HCT116 (cell line): ENCODE measurements at regions not wholly inside any gene's neighbourhood (a gene's known extent, or its start where the extent isn't known, plus 50 kb on each side); places are given as distances from the start of the nearest gene placed in this dataset.

Experiments
- ATAC-seq: fragments of 200-7000 bp; cut with Tn5 transposase; 2 replicates; pipeline ENCODE4 v1.9.1; 2020; ENCODE audit warnings: mild to moderate bottlenecking, moderate library complexity
- BruUV-seq: library from RNA; stranded (reverse); fragments of 400-500 nt; replicated peaks from 2 replicates; lab custom pipeline; 2021; lab: Mats Ljungman, UMichigan
- CTCF ChIA-PET: fragments of 300-600 bp; sonication (Branson Sonifier 250); formaldehyde crosslinking; loops from one replicate; lab custom pipeline; 2021; ENCODE audit warnings: antibody characterized with exemption; lab: Charles Lee
- POLR2A ChIA-PET: fragments of 300-600, 350-600 bp; sonication (Branson Sonifier 250); formaldehyde crosslinking; loops from one replicate; lab custom pipeline; 2021; ENCODE audit warnings: antibody characterized with exemption; lab: Charles Lee
- RAD21 ChIA-PET, 2 experiments: fragments of 300-600 bp; sonication (Branson Sonifier 250); formaldehyde crosslinking; loops; one replicate each; lab custom pipeline; 2023; ENCODE audit warnings: low total read pairs in 2 of 2; ENCODE audit not compliant: uncharacterized antibody in 2 of 2, unreplicated experiment in 2 of 2, low non-redundant PET in 1 of 2; lab: Charles Lee
- DNase-seq: peaks from one replicate; pipeline ENCODE4 v3.0.0-alpha.2; 2010; ENCODE audit warnings: low read depth, low spot score
- H2AFZ ChIP-seq: fragments of 200-600 bp; shearing (Covaris generic), sonication (generic); 2 replicates; pipeline ENCODE4 v1.6.1; 2017; ENCODE audit warnings: low read depth, mixed run types, mixed read lengths, antibody characterized with exemption, low read length; ENCODE audit not compliant: poor library complexity, severe bottlenecking
- H3K27ac ChIP-seq: 2 replicates; pipeline ENCODE4 v1.5.1; 2012; ENCODE audit warnings: low read depth, low read length
- H3K27me3 ChIP-seq: fragments of 200-600 bp; sonication (generic); 2 replicates; pipeline ENCODE4 v1.6.1; 2016; ENCODE audit warnings: mixed run types, low read length, mixed read lengths; ENCODE audit not compliant: insufficient read depth
- H3K36me3 ChIP-seq, 2 experiments: fragments of 200-500 bp in 1 of 2; fragments of 200-600 bp in 1 of 2; sonication (Bioruptor generic) in 1 of 2; sonication (generic) in 1 of 2; 2 replicates each; pipeline versions ENCODE4 v1.5.1 to v1.6.1; 2014 to 2016; ENCODE audit warnings: low read length in 2 of 2, inconsistent platforms in 1 of 2, mixed read lengths in 1 of 2, mixed run types in 1 of 2; ENCODE audit not compliant: insufficient read depth in 2 of 2, control insufficient read depth in 1 of 2
- H3K4me1 ChIP-seq, 2 experiments: fragments of 200-600 bp in 1 of 2; sonication (generic) in 1 of 2; 2 replicates each; pipeline versions ENCODE4 v1.5.1 to v1.6.1; 2012 to 2017; ENCODE audit warnings: low read length in 2 of 2, inconsistent platforms in 1 of 2, mild to moderate bottlenecking in 1 of 2, mixed read lengths in 1 of 2, mixed run types in 1 of 2, moderate library complexity in 1 of 2; ENCODE audit not compliant: insufficient read depth in 2 of 2, control insufficient read depth in 1 of 2
- H3K4me2 ChIP-seq: fragments of 200-600 bp; sonication (generic); 2 replicates; pipeline ENCODE4 v1.6.1; 2017; ENCODE audit warnings: mixed run types, low read length, mixed read lengths
- H3K4me3 ChIP-seq, 2 experiments: fragments of 200-600 bp in 1 of 2; sonication (generic) in 1 of 2; replicated peaks in 1 of 2; 2 replicates each; pipeline ENCODE4 v1.5.1; 2011 to 2016; ENCODE audit warnings: low read length in 2 of 2, control low read depth in 1 of 2, low read depth in 1 of 2, mild to moderate bottlenecking in 1 of 2, mixed read lengths in 1 of 2, mixed run types in 1 of 2
- H3K79me2 ChIP-seq: fragments of 200-600 bp; sonication (generic); 2 replicates; pipeline ENCODE4 v1.6.1; 2017; ENCODE audit warnings: mild to moderate bottlenecking, mixed run types, low read length, moderate library complexity, mixed read lengths; ENCODE audit not compliant: insufficient read depth
- H3K9ac ChIP-seq: fragments of 200-600 bp; sonication (generic); 2 replicates; pipeline ENCODE4 v1.6.1; 2016; ENCODE audit warnings: low read length, mixed read lengths
- H3K9me2 ChIP-seq: fragments of 200-600 bp; sonication (generic), shearing (Covaris generic); 2 replicates; pipeline ENCODE4 v1.6.1; 2017; ENCODE audit warnings: mixed run types, mild to moderate bottlenecking, moderate library complexity; ENCODE audit not compliant: insufficient read depth
- H3K9me3 ChIP-seq, 2 experiments: fragments of 200-500 bp in 1 of 2; fragments of 200-600 bp in 1 of 2; sonication (Bioruptor generic) in 1 of 2; sonication (generic) in 1 of 2; 2 replicates each; pipeline ENCODE4 v1.6.1; 2014 to 2017; ENCODE audit warnings: low read length in 2 of 2, mixed read lengths in 2 of 2, inconsistent platforms in 1 of 2, low read depth in 1 of 2, mild to moderate bottlenecking in 1 of 2, mixed run types in 1 of 2, moderate library complexity in 1 of 2; ENCODE audit not compliant: control insufficient read depth in 1 of 2, insufficient read depth in 1 of 2
- H4K20me1 ChIP-seq: fragments of 200-600 bp; sonication (generic), shearing (Covaris generic); 2 replicates; pipeline ENCODE4 v1.6.1; 2017; ENCODE audit warnings: mixed run types, mild to moderate bottlenecking, moderate library complexity; ENCODE audit not compliant: insufficient read depth
- CBX3 ChIP-seq: IDR thresholded peaks from 2 replicates; pipeline ENCODE4 v1.6.1; 2012; ENCODE audit warnings: low read depth
- EGR1 ChIP-seq: IDR thresholded peaks from 2 replicates; pipeline ENCODE4 v1.6.1; 2012; ENCODE audit warnings: low read depth
- ZBTB33 ChIP-seq: IDR thresholded peaks from 2 replicates; pipeline ENCODE4 v1.6.1; 2011; ENCODE audit warnings: mild to moderate bottlenecking, low read length, moderate library complexity; ENCODE audit not compliant: insufficient replicate concordance; ENCODE audit errors: extremely low read depth
- intact Hi-C: fragments of 100-400 bp; cut with micrococcal nuclease; formaldehyde crosslinking; loops from 2 replicates; pipeline ENCODE4 v1.10.0; 2022

- ChIA-PET POLR2A (no interaction called here), RAD21 (no interaction called here), CTCF (no interaction called here)
- H3K9me3 ChIP-seq: no peaks in the 10 kb centered on the region
- no peak for DNase-seq
- no peak overlapping the region for H3K4me2 ChIP-seq
- no peak for TF ChIP-seq ZBTB33
- H3K27ac ChIP-seq: no peak overlapping the region
- H3K27me3 ChIP-seq: no peaks in the 10 kb centered on the region
- no peaks in the 10 kb centered on the region for H3K9me2 ChIP-seq
- H3K79me2 ChIP-seq: no peaks in the 10 kb centered on the region
- H3K4me1 ChIP-seq: no peaks in the 10 kb centered on the region
- no peak overlapping the region for H3K4me3 ChIP-seq
- no TSS peak for BruUV-seq
- no peak overlapping the region for H2AFZ ChIP-seq
- intact Hi-C loops: no loop called here
- no peak for ATAC-seq
- H4K20me1 ChIP-seq: no peaks in the 10 kb centered on the region
- no peaks in the 10 kb centered on the region for H3K36me3 ChIP-seq
- no peak overlapping the region for H3K9ac ChIP-seq
Observed at GRCh38 chr13:40342901-40343300, 323.5 kb downstream of the FOXO1 start.

- no TSS peak for BruUV-seq
- Histone ChIP-seq H2AFZ (no peak overlapping the region), H3K27me3 (no peaks in the 10 kb centered on the region), H3K9me3 (no peaks in the 10 kb centered on the region), H3K4me3 (no peak overlapping the region), H3K27ac (no peak overlapping the region), H3K9ac (no peak overlapping the region), H3K36me3 (no peaks in the 10 kb centered on the region), H3K4me1 (no peaks in the 10 kb centered on the region), H4K20me1 (no peaks in the 10 kb centered on the region), H3K79me2 (no peaks in the 10 kb centered on the region), H3K9me2 (no peaks in the 10 kb centered on the region), H3K4me2 (no peak overlapping the region)
- DNase-seq: no peak
- CTCF ChIA-PET: no interaction called here
- ATAC-seq: no peak
- POLR2A ChIA-PET: no interaction called here
- RAD21 ChIA-PET: no interaction called here
- TF ChIP-seq CBX3 (no peak), EGR1 (no peak)
- intact Hi-C loops: no loop called here
Observed at GRCh38 chr13:40343550-40344269, 322.7 kb downstream of the FOXO1 start.
